HepG2 (cell line): ENCODE measurements at regions not wholly inside any gene's neighbourhood (a gene's known extent, or its start where the extent isn't known, plus 50 kb on each side); places are given as distances from the start of the nearest gene placed in this dataset.

ENCODE experiments used
- FOXP1 ChIP-seq, 2 experiments: fragments of 450-650 bp in 1 of 2; IDR thresholded peaks; 2 replicates each; pipeline ENCODE4 v1.6.1; 2017 to 2018; ENCODE audit warnings: antibody characterized with exemption in 1 of 2
- JUND ChIP-seq: sonication (generic); formaldehyde crosslinking; IDR thresholded peaks from 2 replicates; pipeline ENCODE4 v1.8.0; 2022; ENCODE audit warnings: mild to moderate bottlenecking, missing genetic modification reagents
- MYNN ChIP-seq: sonication (generic); formaldehyde crosslinking; IDR thresholded peaks from 2 replicates; pipeline ENCODE4 v1.4.0; 2020; ENCODE audit warnings: mild to moderate bottlenecking, low read depth, missing genetic modification reagents
- POLR2AphosphoS5 ChIP-seq: IDR thresholded peaks from 2 replicates; pipeline ENCODE4 v1.6.1; 2012; ENCODE audit warnings: low read depth, low read length
- TAF15 ChIP-seq: fragments of 200-400 bp; formaldehyde crosslinking; IDR thresholded peaks from one replicate; pipeline ENCODE4 v1.6.1; 2018; ENCODE audit warnings: mild to moderate bottlenecking, low read depth, low read length; ENCODE audit not compliant: poor library complexity, severe bottlenecking
- ZC3H13 ChIP-seq: sonication (generic); formaldehyde crosslinking; IDR thresholded peaks from 2 replicates; pipeline ENCODE4 v1.8.1; 2023; ENCODE audit warnings: mild to moderate bottlenecking, missing genetic modification reagents, moderate library complexity
- ZNF256 ChIP-seq: sonication (generic); formaldehyde crosslinking; conservative IDR thresholded peaks from 2 replicates; pipeline ENCODE4 v1.4.0; 2020; ENCODE audit warnings: missing genetic modification reagents
- TF ChIP-seq, protein P1 (sequence below): sonication (generic); formaldehyde crosslinking; IDR thresholded peaks from 2 replicates; pipeline ENCODE4 v1.4.0; 2020; ENCODE audit warnings: missing genetic modification reagents
- TF ChIP-seq, protein P2 (sequence below): sonication (generic); formaldehyde crosslinking; IDR thresholded peaks from 2 replicates; pipeline ENCODE4; 2020; ENCODE audit warnings: missing genetic modification reagents, mild to moderate bottlenecking, borderline replicate concordance

GRCh38 chr7:23960361-23960760 is 250.3 kb downstream of the STK31 start:
- TF ChIP-seq ZC3H13 (CRISPR knock-in tag) (no peak), MYNN (no peak), POLR2AphosphoS5 (no peak), JUND (CRISPR knock-in tag) (no peak), ZNF256 (CRISPR knock-in tag) (no peak), TAF15 (no peak), FOXP1 (IDR thresholded peaks at IDR 0.05) (no peak), FOXP1 (CRISPR knock-in tag; IDR thresholded peaks at IDR 0.05) (no peak)
- TF ChIP-seq, protein P1, sequence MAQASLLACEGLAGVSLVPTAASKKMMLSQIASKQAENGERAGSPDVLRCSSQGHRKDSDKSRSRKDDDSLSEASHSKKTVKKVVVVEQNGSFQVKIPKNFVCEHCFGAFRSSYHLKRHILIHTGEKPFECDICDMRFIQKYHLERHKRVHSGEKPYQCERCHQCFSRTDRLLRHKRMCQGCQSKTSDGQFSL: no peak
- TF ChIP-seq, protein P2, sequence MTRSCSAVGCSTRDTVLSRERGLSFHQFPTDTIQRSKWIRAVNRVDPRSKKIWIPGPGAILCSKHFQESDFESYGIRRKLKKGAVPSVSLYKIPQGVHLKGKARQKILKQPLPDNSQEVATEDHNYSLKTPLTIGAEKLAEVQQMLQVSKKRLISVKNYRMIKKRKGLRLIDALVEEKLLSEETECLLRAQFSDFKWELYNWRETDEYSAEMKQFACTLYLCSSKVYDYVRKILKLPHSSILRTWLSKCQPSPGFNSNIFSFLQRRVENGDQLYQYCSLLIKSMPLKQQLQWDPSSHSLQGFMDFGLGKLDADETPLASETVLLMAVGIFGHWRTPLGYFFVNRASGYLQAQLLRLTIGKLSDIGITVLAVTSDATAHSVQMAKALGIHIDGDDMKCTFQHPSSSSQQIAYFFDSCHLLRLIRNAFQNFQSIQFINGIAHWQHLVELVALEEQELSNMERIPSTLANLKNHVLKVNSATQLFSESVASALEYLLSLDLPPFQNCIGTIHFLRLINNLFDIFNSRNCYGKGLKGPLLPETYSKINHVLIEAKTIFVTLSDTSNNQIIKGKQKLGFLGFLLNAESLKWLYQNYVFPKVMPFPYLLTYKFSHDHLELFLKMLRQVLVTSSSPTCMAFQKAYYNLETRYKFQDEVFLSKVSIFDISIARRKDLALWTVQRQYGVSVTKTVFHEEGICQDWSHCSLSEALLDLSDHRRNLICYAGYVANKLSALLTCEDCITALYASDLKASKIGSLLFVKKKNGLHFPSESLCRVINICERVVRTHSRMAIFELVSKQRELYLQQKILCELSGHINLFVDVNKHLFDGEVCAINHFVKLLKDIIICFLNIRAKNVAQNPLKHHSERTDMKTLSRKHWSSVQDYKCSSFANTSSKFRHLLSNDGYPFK: no peak
